DND-41 (cell line): ENCODE measurements at regions not wholly inside any gene's neighbourhood (a gene's known extent, or its start where the extent isn't known, plus 50 kb on each side); places are given as distances from the start of the nearest gene placed in this dataset.

Experiments used
- EZH2 ChIP-seq: IDR thresholded peaks from 3 replicates; pipeline ENCODE4 v1.6.1; 2012; ENCODE audit warnings: borderline replicate concordance, low read depth, mild to moderate bottlenecking, moderate library complexity, low read length, inconsistent platforms; ENCODE audit not compliant: severe bottlenecking
- TF ChIP-seq, protein P1 (sequence below): IDR thresholded peaks from 2 replicates; pipeline ENCODE4 v1.5.1; 2012; ENCODE audit warnings: borderline replicate concordance, low read length, moderate library complexity, mild to moderate bottlenecking; ENCODE audit not compliant: poor library complexity, severe bottlenecking; ENCODE audit errors: extremely low read depth

DNA sequence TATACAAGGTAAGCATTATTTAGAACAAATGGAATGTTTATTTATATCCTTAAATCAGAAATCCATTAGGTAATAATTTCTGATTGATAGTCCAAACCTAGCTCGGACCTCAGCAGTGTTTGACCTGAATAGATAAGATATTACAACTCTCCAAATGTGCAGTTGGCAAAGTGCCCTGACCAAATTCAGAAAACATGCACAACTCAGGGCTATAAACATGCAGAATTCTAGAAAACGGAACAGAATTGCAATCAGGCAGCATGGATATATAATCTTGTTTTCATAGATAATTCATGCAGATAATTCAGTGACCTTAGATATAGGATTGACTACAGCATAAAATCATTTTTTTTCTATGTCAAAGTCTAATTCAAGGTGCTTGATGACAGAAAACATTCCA, 626.6 kb upstream of the CITED2 start:
- TF ChIP-seq, protein P1, sequence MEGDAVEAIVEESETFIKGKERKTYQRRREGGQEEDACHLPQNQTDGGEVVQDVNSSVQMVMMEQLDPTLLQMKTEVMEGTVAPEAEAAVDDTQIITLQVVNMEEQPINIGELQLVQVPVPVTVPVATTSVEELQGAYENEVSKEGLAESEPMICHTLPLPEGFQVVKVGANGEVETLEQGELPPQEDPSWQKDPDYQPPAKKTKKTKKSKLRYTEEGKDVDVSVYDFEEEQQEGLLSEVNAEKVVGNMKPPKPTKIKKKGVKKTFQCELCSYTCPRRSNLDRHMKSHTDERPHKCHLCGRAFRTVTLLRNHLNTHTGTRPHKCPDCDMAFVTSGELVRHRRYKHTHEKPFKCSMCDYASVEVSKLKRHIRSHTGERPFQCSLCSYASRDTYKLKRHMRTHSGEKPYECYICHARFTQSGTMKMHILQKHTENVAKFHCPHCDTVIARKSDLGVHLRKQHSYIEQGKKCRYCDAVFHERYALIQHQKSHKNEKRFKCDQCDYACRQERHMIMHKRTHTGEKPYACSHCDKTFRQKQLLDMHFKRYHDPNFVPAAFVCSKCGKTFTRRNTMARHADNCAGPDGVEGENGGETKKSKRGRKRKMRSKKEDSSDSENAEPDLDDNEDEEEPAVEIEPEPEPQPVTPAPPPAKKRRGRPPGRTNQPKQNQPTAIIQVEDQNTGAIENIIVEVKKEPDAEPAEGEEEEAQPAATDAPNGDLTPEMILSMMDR = no peak
- TF ChIP-seq EZH2 = no peak
